IMR-90 (cell line): ENCODE measurements at regions not wholly inside any gene's neighbourhood (a gene's known extent, or its start where the extent isn't known, plus 50 kb on each side); places are given as distances from the start of the nearest gene placed in this dataset.

Experiments
- ATAC-seq: fragments of 200-7000 bp; cut with Tn5 transposase; 2 replicates; pipeline ENCODE4 v1.9.1; 2020; ENCODE audit warnings: low read depth, mild to moderate bottlenecking, moderate library complexity
- BruUV-seq: library from RNA; stranded (reverse); fragments of 400-500 nt; replicated peaks from 2 replicates; lab custom pipeline; 2021; lab: Mats Ljungman, UMichigan
- CTCF ChIA-PET: fragments of 300-600 bp; formaldehyde crosslinking; extraction: SDS; loops from one replicate; lab custom pipeline; 2021; ENCODE audit warnings: antibody characterized with exemption; lab: Yijun Ruan, JAX
- POLR2A ChIA-PET: fragments of 300-600 bp; sonication (Branson Sonifier 250); formaldehyde crosslinking; loops from one replicate; lab custom pipeline; 2022; ENCODE audit warnings: antibody characterized with exemption; ENCODE audit not compliant: unreplicated experiment; lab: Charles Lee
- DNase-seq: peaks from one replicate; pipeline ENCODE4 v3.0.0; 2013
- H2AFZ ChIP-seq: replicated peaks from 2 replicates; pipeline ENCODE3; 2013; ENCODE audit warnings: low read length, mild to moderate bottlenecking; ENCODE audit not compliant: poor library complexity
- H2AK5ac ChIP-seq: 2 replicates; pipeline ENCODE4 v1.6.1; 2013; ENCODE audit warnings: low read depth, low read length, inconsistent platforms
- H2AK9ac ChIP-seq: replicated peaks from 2 replicates; pipeline ENCODE3; 2013; ENCODE audit warnings: mild to moderate bottlenecking, low read depth, low read length, moderate library complexity; ENCODE audit not compliant: poor library complexity
- H2BK120ac ChIP-seq: 2 replicates; pipeline ENCODE4 v1.6.1; 2013; ENCODE audit warnings: low read depth, low read length, inconsistent platforms
- H2BK15ac ChIP-seq: 3 replicates; pipeline ENCODE4 v1.6.1; 2013; ENCODE audit warnings: low read depth, low read length, inconsistent platforms
- H2BK20ac ChIP-seq: 2 replicates; pipeline ENCODE4 v1.6.1; 2013; ENCODE audit warnings: low read depth, mild to moderate bottlenecking, inconsistent platforms, low read length, moderate library complexity
- H2BK5ac ChIP-seq: 2 replicates; pipeline ENCODE4 v1.6.1; 2013; ENCODE audit warnings: mild to moderate bottlenecking, low read depth, low read length, inconsistent platforms; ENCODE audit not compliant: poor library complexity, severe bottlenecking
- H3K14ac ChIP-seq: replicated peaks from 2 replicates; pipeline ENCODE4 v1.6.1; 2013; ENCODE audit warnings: low read depth, low read length, inconsistent platforms
- H3K18ac ChIP-seq: 2 replicates; pipeline ENCODE4 v1.6.1; 2013; ENCODE audit warnings: low read depth, low read length, control low read depth
- H3K23ac ChIP-seq: 2 replicates; pipeline ENCODE4 v1.6.1; 2013; ENCODE audit warnings: low read depth, low read length, inconsistent platforms
- H3K27ac ChIP-seq: 2 replicates; pipeline ENCODE4 v1.5.1; 2013; ENCODE audit warnings: mild to moderate bottlenecking, control low read depth, low read length; ENCODE audit not compliant: insufficient read depth
- H3K27me3 ChIP-seq: 2 replicates; pipeline ENCODE4 v1.6.1; 2013; ENCODE audit warnings: low read length; ENCODE audit not compliant: control insufficient read depth, insufficient read depth
- H3K36me3 ChIP-seq: 2 replicates; pipeline ENCODE4 v1.6.1; 2013; ENCODE audit warnings: low read length, mixed read lengths; ENCODE audit not compliant: control insufficient read depth, insufficient read depth
- H3K4ac ChIP-seq: 2 replicates; pipeline ENCODE4 v1.6.1; 2013; ENCODE audit warnings: low read depth, low read length, inconsistent platforms
- H3K4me1 ChIP-seq: 2 replicates; pipeline ENCODE4 v1.6.1; 2013; ENCODE audit warnings: low read length, mixed read lengths; ENCODE audit not compliant: control insufficient read depth, insufficient read depth
- H3K4me2 ChIP-seq: 2 replicates; pipeline ENCODE4 v1.6.1; 2013; ENCODE audit warnings: low read depth, mild to moderate bottlenecking, control low read depth, low read length, moderate library complexity
- H3K4me3 ChIP-seq: 2 replicates; pipeline ENCODE4 v1.5.1; 2013; ENCODE audit warnings: low read depth, mild to moderate bottlenecking, control low read depth, low read length, moderate library complexity; ENCODE audit not compliant: insufficient read depth
- H3K56ac ChIP-seq: 2 replicates; pipeline ENCODE4 v1.6.1; 2013; ENCODE audit warnings: low read length, inconsistent platforms; ENCODE audit not compliant: insufficient read depth; ENCODE audit errors: extremely low read depth
- H3K79me1 ChIP-seq, 2 experiments: 2 replicates each; pipeline ENCODE4 v1.6.1; 2013; ENCODE audit warnings: low read length in 2 of 2, inconsistent platforms in 1 of 2, low read depth in 1 of 2
- H3K9ac ChIP-seq: 2 replicates; pipeline ENCODE4 v1.6.1; 2013; ENCODE audit warnings: low read depth, low read length, control low read depth
- H3K9me1 ChIP-seq: 2 replicates; pipeline ENCODE4 v1.6.1; 2013; ENCODE audit warnings: low read length, inconsistent platforms; ENCODE audit not compliant: insufficient read depth
- H3K9me3 ChIP-seq: 2 replicates; pipeline ENCODE4 v1.6.1; 2013; ENCODE audit warnings: low read length; ENCODE audit not compliant: control insufficient read depth, insufficient read depth
- H4K20me1 ChIP-seq: 2 replicates; pipeline ENCODE4 v1.6.1; 2013; ENCODE audit warnings: low read length, inconsistent platforms; ENCODE audit not compliant: insufficient read depth
- H4K5ac ChIP-seq: 2 replicates; pipeline ENCODE4 v1.6.1; 2013; ENCODE audit warnings: mild to moderate bottlenecking, low read depth, low read length, control low read depth
- H4K8ac ChIP-seq, 2 experiments: 2 replicates each; pipeline ENCODE4 v1.6.1; 2013; ENCODE audit warnings: low read depth in 2 of 2, low read length in 2 of 2, control low read depth in 1 of 2, inconsistent platforms in 1 of 2
- H4K91ac ChIP-seq: 2 replicates; pipeline ENCODE4 v1.6.1; 2013; ENCODE audit warnings: low read depth, low read length, inconsistent platforms; ENCODE audit not compliant: insufficient read depth
- CEBPB ChIP-seq: IDR thresholded peaks from 2 replicates; pipeline ENCODE4 v1.6.1; 2012; ENCODE audit warnings: low read depth, low read length, improper control_type of control experiment
- CHD1 ChIP-seq: IDR thresholded peaks from 2 replicates; pipeline ENCODE4 v1.6.1; 2012; ENCODE audit warnings: low read depth, low read length, improper control_type of control experiment
- ELK1 ChIP-seq: fragments of 150-350 bp; IDR thresholded peaks from 2 replicates; pipeline ENCODE4 v1.6.1; 2016; ENCODE audit warnings: low read depth, mild to moderate bottlenecking, low read length, moderate library complexity, borderline replicate concordance
- MAZ ChIP-seq: IDR thresholded peaks from 2 replicates; pipeline ENCODE4 v1.6.1; 2012; ENCODE audit warnings: low read depth, mild to moderate bottlenecking, low read length, improper control_type of control experiment, moderate library complexity, borderline replicate concordance
- MXI1 ChIP-seq: IDR thresholded peaks from 2 replicates; pipeline ENCODE4 v1.6.1; 2012; ENCODE audit warnings: low read depth, mild to moderate bottlenecking, low read length, moderate library complexity, borderline replicate concordance
- NFE2L2 ChIP-seq: fragments of 150-350 bp; IDR thresholded peaks from 2 replicates; pipeline ENCODE4 v1.6.1; 2016; ENCODE audit warnings: low read depth, mild to moderate bottlenecking, low read length
- POLR2A ChIP-seq: IDR thresholded peaks from 2 replicates; pipeline ENCODE4 v1.6.1; 2012; ENCODE audit warnings: mild to moderate bottlenecking, low read depth, low read length
- RAD21 ChIP-seq: IDR thresholded peaks from 2 replicates; pipeline ENCODE4 v1.6.1; 2012; ENCODE audit warnings: low read length, improper control_type of control experiment
- RCOR1 ChIP-seq: IDR thresholded peaks from 2 replicates; pipeline ENCODE4 v1.6.1; 2012; ENCODE audit warnings: mild to moderate bottlenecking, low read length, improper control_type of control experiment; ENCODE audit not compliant: insufficient replicate concordance
- RFX5 ChIP-seq: IDR thresholded peaks from 2 replicates; pipeline ENCODE4 v1.8.0; 2012; ENCODE audit warnings: low read depth, mild to moderate bottlenecking, low read length, moderate library complexity
- SMC3 ChIP-seq: fragments of 150-350 bp; IDR thresholded peaks from 2 replicates; pipeline ENCODE4 v1.6.1; 2016; ENCODE audit warnings: low read depth, mild to moderate bottlenecking, antibody characterized with exemption, low read length, moderate library complexity
- USF2 ChIP-seq: fragments of 150-350 bp; IDR thresholded peaks from 2 replicates; pipeline ENCODE4 v1.6.1; 2017; ENCODE audit warnings: mild to moderate bottlenecking, antibody characterized with exemption, low read length, low read depth
- WGBS, 2 experiments: methylation state at CpG; one replicate each; pipeline versions ENCODE4 v1.1.5 to v1.1.7; 2013; ENCODE audit warnings: missing lambda C conversion rate in 2 of 2; ENCODE audit not compliant: insufficient read length in 1 of 2; ENCODE audit errors: extremely low coverage in 2 of 2; 5-methylcytosine and 5-hydroxymethylcytosine counted together
- dilution Hi-C: fragments of 300-500 bp; cut with HindIII; formaldehyde crosslinking; loops from one replicate; pipeline ENCODE4 v1.14.3; 2018; ENCODE audit warnings: low sequenced_read_pairs; ENCODE audit not compliant: unreplicated experiment
- in situ Hi-C: fragments of 300-500 bp; cut with MboI; formaldehyde crosslinking; loops from 3 replicates; pipeline ENCODE4 v1.14.3; 2019; ENCODE audit warnings: low sequenced_read_pairs, inconsistent platforms, mixed read lengths
- intact Hi-C: fragments of 100-400 bp; cut with micrococcal nuclease; formaldehyde crosslinking; loops from 2 replicates; pipeline ENCODE4 v1.10.0; 2022

- Histone ChIP-seq H2AK5ac (no peak overlapping the region), H3K27me3 (no peaks in the 10 kb centered on the region), H4K8ac (no peak overlapping the region), H4K91ac (no peak overlapping the region), H2BK5ac (no peak overlapping the region), H3K4me2 (no peak overlapping the region), H3K56ac (no peak overlapping the region), H2BK20ac (no peak overlapping the region), H3K36me3 (no peaks in the 10 kb centered on the region), H3K9me1 (0 out of 2 replicates have a peak, but pooled peaks cover 5% of the 10 kb centered on the region), H3K9ac (no peak overlapping the region), H4K20me1 (no peaks in the 10 kb centered on the region), H3K9me3 (peaks cover 8% of the 10 kb centered on the region), H3K23ac (no peak overlapping the region), H3K14ac (no peak overlapping the region), H3K4me3 (no peak overlapping the region), H4K5ac (no peak overlapping the region), H3K79me1 (no peaks in the 10 kb centered on the region), H2AK9ac (no peak overlapping the region), H3K18ac (no peak overlapping the region), H2BK120ac (no peak overlapping the region), H2BK15ac (peak overlapping the region; percentile 36; the same call in 1 of the 3 replicates), H2AFZ (no peak overlapping the region), H3K27ac (no peak overlapping the region), H3K4ac (no peak overlapping the region), H3K4me1 (no peaks in the 10 kb centered on the region)
- dilution Hi-C loops (no loop called here), in situ Hi-C loops (no loop called here), intact Hi-C loops (loop anchor here (5.0 to 10.0 kb wide), 3 partner anchors 200 to 497 kb away; partner anchors contain the start of gene MINDY2)
- ATAC-seq (no peak), DNase-seq (no peak)
- no CpG with 5 or more reads among the region's 4 CpGs for WGBS, 2 experiments
- no TSS peak for BruUV-seq
- TF ChIP-seq RFX5 = no peak
- TF ChIP-seq CHD1 = no peak
- no peak for TF ChIP-seq RAD21
- TF ChIP-seq MAZ = no peak
- TF ChIP-seq RCOR1 = no peak
- no peak for TF ChIP-seq MXI1
- TF ChIP-seq CEBPB = no peak
- TF ChIP-seq NFE2L2 = no peak
- no peak for TF ChIP-seq POLR2A
- no peak for TF ChIP-seq ELK1
- no peak for TF ChIP-seq SMC3
- no peak for TF ChIP-seq USF2
- POLR2A ChIA-PET = no interaction called here
- CTCF ChIA-PET = no interaction called here
These were observed 136.7 kb downstream of the AQP9 start for GRCh38 chr15:58274885-58275284.
